Mesendoderm (in vitro differentiated cells): ENCODE measurements at regions not wholly inside any gene's neighbourhood (a gene's known extent, or its start where the extent isn't known, plus 50 kb on each side); places are given as distances from the start of the nearest gene placed in this dataset.

Source experiments
- DNase-seq: peaks from one replicate; pipeline ENCODE4 v3.0.0; 2013
- H2AK5ac ChIP-seq: 2 replicates; pipeline ENCODE4 v1.6.1; 2013; ENCODE audit warnings: low read length, inconsistent platforms
- H2BK120ac ChIP-seq: 2 replicates; pipeline ENCODE4 v1.6.1; 2013; ENCODE audit warnings: low read depth, mild to moderate bottlenecking, low read length, moderate library complexity, mixed read lengths
- H2BK15ac ChIP-seq: replicated peaks from 2 replicates; pipeline ENCODE4 v1.6.1; 2013; ENCODE audit warnings: low read depth, mild to moderate bottlenecking, moderate library complexity
- H2BK5ac ChIP-seq: 2 replicates; pipeline ENCODE4 v1.6.1; 2013; ENCODE audit warnings: low read length, inconsistent platforms
- H3K18ac ChIP-seq: 2 replicates; pipeline ENCODE4 v1.6.1; 2013; ENCODE audit warnings: mild to moderate bottlenecking, low read length, mixed read lengths
- H3K23ac ChIP-seq: one replicate; pipeline ENCODE4 v1.6.1; 2013; ENCODE audit warnings: low read length
- H3K27ac ChIP-seq: 2 replicates; pipeline ENCODE4 v1.5.1; 2013; ENCODE audit warnings: low read depth, mild to moderate bottlenecking, inconsistent platforms, low read length, moderate library complexity
- H3K27me3 ChIP-seq: 2 replicates; pipeline ENCODE4 v1.6.1; 2013; ENCODE audit warnings: low read length, control low read depth, mild to moderate bottlenecking, inconsistent platforms; ENCODE audit not compliant: insufficient read depth, poor library complexity
- H3K36me3 ChIP-seq: 2 replicates; pipeline ENCODE4 v1.6.1; 2013; ENCODE audit warnings: low read length, inconsistent platforms; ENCODE audit not compliant: control insufficient read depth, insufficient read depth
- H3K4ac ChIP-seq: one replicate; pipeline ENCODE4 v1.6.1; 2013; ENCODE audit warnings: low read depth, mild to moderate bottlenecking, low read length, moderate library complexity
- H3K4me1 ChIP-seq: 2 replicates; pipeline ENCODE4 v1.6.1; 2013; ENCODE audit warnings: low read depth, low read length, inconsistent platforms; ENCODE audit not compliant: control insufficient read depth
- H3K4me2 ChIP-seq: 2 replicates; pipeline ENCODE4 v1.6.1; 2013; ENCODE audit warnings: low read length
- H3K4me3 ChIP-seq: 2 replicates; pipeline ENCODE4 v1.5.1; 2013; ENCODE audit warnings: mild to moderate bottlenecking, low read length
- H3K56ac ChIP-seq: one replicate; pipeline ENCODE4 v1.6.1; 2013; ENCODE audit warnings: low read length
- H3K79me1 ChIP-seq: 2 replicates; pipeline ENCODE4 v1.6.1; 2013; ENCODE audit warnings: low read length, inconsistent platforms
- H3K79me2 ChIP-seq: 2 replicates; pipeline ENCODE4 v1.6.1; 2013; ENCODE audit warnings: mild to moderate bottlenecking, low read length; ENCODE audit not compliant: control insufficient read depth, insufficient read depth
- H3K9ac ChIP-seq: 2 replicates; pipeline ENCODE4 v1.6.1; 2013; ENCODE audit warnings: low read length, inconsistent platforms
- H4K5ac ChIP-seq: one replicate; pipeline ENCODE4 v1.6.1; 2013; ENCODE audit warnings: low read length
- H4K8ac ChIP-seq: one replicate; pipeline ENCODE4 v1.6.1; 2013; ENCODE audit warnings: low read depth, mild to moderate bottlenecking, control low read depth, low read length, moderate library complexity
- WGBS: extraction: QIAGEN DNeasy Blood & Tissue Kit; methylation state at CpG from one replicate; pipeline ENCODE4 v1.1.7; 2013; ENCODE audit warnings: low lambda C conversion rate, missing lambda C conversion rate; ENCODE audit not compliant: insufficient coverage; ENCODE audit errors: extremely low coverage; 5-methylcytosine and 5-hydroxymethylcytosine counted together

- no peak overlapping the region for H3K23ac ChIP-seq
- H2BK5ac ChIP-seq = no peak overlapping the region
- no peak overlapping the region for H4K5ac ChIP-seq
- H3K27ac ChIP-seq = no peak overlapping the region
- H3K79me2 ChIP-seq = no peaks in the 10 kb centered on the region
- WGBS = no CpG with 5 or more reads among the region's 1 CpG
- no peaks in the 10 kb centered on the region for H3K4me1 ChIP-seq
- no peak overlapping the region for H4K8ac ChIP-seq
- H3K4me2 ChIP-seq = no peak overlapping the region
- H2BK15ac ChIP-seq = no peak overlapping the region
- DNase-seq = no peak
- no peak overlapping the region for H2BK120ac ChIP-seq
- no peak overlapping the region for H3K4ac ChIP-seq
- H3K79me1 ChIP-seq = no peaks in the 10 kb centered on the region
- H3K4me3 ChIP-seq = no peak overlapping the region
- no peak overlapping the region for H2AK5ac ChIP-seq
- H3K9ac ChIP-seq = no peak overlapping the region
- no peak overlapping the region for H3K56ac ChIP-seq
- H3K27me3 ChIP-seq = no peaks in the 10 kb centered on the region
- H3K18ac ChIP-seq = no peak overlapping the region
- no peaks in the 10 kb centered on the region for H3K36me3 ChIP-seq
These were observed 104.3 kb upstream of the CEP126 start for GRCh38 chr11:101810546-101810945.

- Histone ChIP-seq H3K4me2 (no peak overlapping the region), H3K27me3 (no peaks in the 10 kb centered on the region), H2AK5ac (no peak overlapping the region), H3K56ac (no peak overlapping the region), H2BK15ac (no peak overlapping the region), H3K9ac (no peak overlapping the region), H3K27ac (no peak overlapping the region), H3K79me1 (no peaks in the 10 kb centered on the region), H2BK120ac (no peak overlapping the region), H4K8ac (no peak overlapping the region), H4K5ac (no peak overlapping the region), H3K4me3 (no peak overlapping the region), H3K79me2 (no peaks in the 10 kb centered on the region), H3K18ac (no peak overlapping the region), H3K36me3 (no peaks in the 10 kb centered on the region), H3K4me1 (no peaks in the 10 kb centered on the region), H2BK5ac (no peak overlapping the region), H3K4ac (no peak overlapping the region), H3K23ac (no peak overlapping the region)
- no peak for DNase-seq
- WGBS = no CpG with 5 or more reads among the region's 2 CpGs
These were observed 107.3 kb upstream of the CEP126 start for GRCh38 chr11:101807531-101807930.

GRCh38 chr11:101803651-101804050 lies 111.2 kb upstream of the CEP126 start:
- no peak for DNase-seq
- Histone ChIP-seq H3K4ac (no peak overlapping the region), H3K79me2 (no peaks in the 10 kb centered on the region), H3K4me1 (no peaks in the 10 kb centered on the region), H4K8ac (no peak overlapping the region), H3K4me3 (no peak overlapping the region), H3K79me1 (no peaks in the 10 kb centered on the region), H2AK5ac (no peak overlapping the region), H4K5ac (no peak overlapping the region), H2BK120ac (no peak overlapping the region), H2BK5ac (no peak overlapping the region), H3K36me3 (no peaks in the 10 kb centered on the region), H3K9ac (no peak overlapping the region), H2BK15ac (no peak overlapping the region), H3K56ac (no peak overlapping the region), H3K27ac (no peak overlapping the region), H3K18ac (no peak overlapping the region), H3K27me3 (no peaks in the 10 kb centered on the region), H3K23ac (no peak overlapping the region), H3K4me2 (no peak overlapping the region)
- WGBS = no CpG with 5 or more reads among the region's 2 CpGs

- Histone ChIP-seq H3K4ac (no peak overlapping the region), H3K4me3 (no peak overlapping the region), H3K27me3 (no peaks in the 10 kb centered on the region), H4K8ac (no peak overlapping the region), H3K23ac (no peak overlapping the region), H3K4me2 (no peak overlapping the region), H2BK15ac (no peak overlapping the region), H3K9ac (no peak overlapping the region), H2BK5ac (no peak overlapping the region), H3K79me1 (no peaks in the 10 kb centered on the region), H2BK120ac (no peak overlapping the region), H3K56ac (no peak overlapping the region), H4K5ac (no peak overlapping the region), H3K4me1 (no peaks in the 10 kb centered on the region), H2AK5ac (no peak overlapping the region), H3K36me3 (no peaks in the 10 kb centered on the region), H3K27ac (no peak overlapping the region), H3K18ac (no peak overlapping the region), H3K79me2 (no peaks in the 10 kb centered on the region)
- no CpG with 5 or more reads among the region's 1 CpG for WGBS
- no peak for DNase-seq
These were observed 117.5 kb upstream of the CEP126 start for GRCh38 chr11:101797335-101797734.

GRCh38 chr11:101792814-101793213 lies 122.0 kb upstream of the CEP126 start:
- no peaks in the 10 kb centered on the region for H3K79me1 ChIP-seq
- no peaks in the 10 kb centered on the region for H3K4me1 ChIP-seq
- H3K23ac ChIP-seq = no peak overlapping the region
- no peak overlapping the region for H4K8ac ChIP-seq
- no peak overlapping the region for H3K4me2 ChIP-seq
- no peaks in the 10 kb centered on the region for H3K27me3 ChIP-seq
- DNase-seq = no peak
- no peak overlapping the region for H3K56ac ChIP-seq
- H3K9ac ChIP-seq = no peak overlapping the region
- no peak overlapping the region for H3K18ac ChIP-seq
- no peak overlapping the region for H2BK120ac ChIP-seq
- H2AK5ac ChIP-seq = no peak overlapping the region
- no peak overlapping the region for H2BK5ac ChIP-seq
- no peak overlapping the region for H3K4me3 ChIP-seq
- H3K27ac ChIP-seq = no peak overlapping the region
- no peak overlapping the region for H3K4ac ChIP-seq
- H4K5ac ChIP-seq = no peak overlapping the region
- WGBS = no CpG with 5 or more reads among the region's 2 CpGs
- H2BK15ac ChIP-seq = no peak overlapping the region
- H3K79me2 ChIP-seq = no peaks in the 10 kb centered on the region
- H3K36me3 ChIP-seq = no peaks in the 10 kb centered on the region

- Histone ChIP-seq H3K4ac (no peak overlapping the region), H2AK5ac (no peak overlapping the region), H4K5ac (no peak overlapping the region), H3K79me2 (no peaks in the 10 kb centered on the region), H3K23ac (no peak overlapping the region), H3K27me3 (no peaks in the 10 kb centered on the region), H2BK15ac (no peak overlapping the region), H3K79me1 (no peaks in the 10 kb centered on the region), H3K4me1 (no peaks in the 10 kb centered on the region), H3K27ac (no peak overlapping the region), H3K4me2 (no peak overlapping the region), H3K18ac (no peak overlapping the region), H3K36me3 (no peaks in the 10 kb centered on the region), H3K56ac (no peak overlapping the region), H3K9ac (no peak overlapping the region), H4K8ac (no peak overlapping the region), H2BK120ac (no peak overlapping the region), H3K4me3 (no peak overlapping the region), H2BK5ac (no peak overlapping the region)
- DNase-seq = no peak
- WGBS = no CpG with 5 or more reads among the region's 1 CpG
These were observed 127.9 kb upstream of the CEP126 start for GRCh38 chr11:101786916-101787315.
